Peyer's patch (tissue), 4 donors: ENCODE measurements at regions not wholly inside any gene's neighbourhood (a gene's known extent, or its start where the extent isn't known, plus 50 kb on each side); places are given as distances from the start of the nearest gene placed in this dataset.

Experiments used
- DNase-seq, 3 donors: peaks; one replicate each; pipeline ENCODE4 v3.0.0-alpha.2; 2017 to 2019
- H3K27ac ChIP-seq, 4 donors: fragments of 200-600 bp; sonication (generic); one replicate each; pipeline ENCODE4 v1.5.1; 2016 to 2019
- H3K27me3 ChIP-seq, 2 donors: fragments of 200-600 bp; sonication (generic); one replicate each; pipeline ENCODE4 v1.5.1; 2019
- H3K36me3 ChIP-seq, 3 donors: fragments of 200-600 bp; sonication (generic); one replicate each; pipeline ENCODE4 v1.5.1; 2016 to 2019
- H3K4me1 ChIP-seq, 4 donors: fragments of 200-600 bp; sonication (generic); one replicate each; pipeline ENCODE4 v1.5.1; 2016 to 2019
- H3K4me3 ChIP-seq, 4 donors: fragments of 200-600 bp; sonication (generic); 1 replicate in 3 of 4; 2 replicates in 1 of 4; pipeline ENCODE4 v1.5.1; 2016 to 2019; ENCODE audit warnings: mild to moderate bottlenecking in 1 of 4
- H3K9me3 ChIP-seq, 4 donors: fragments of 200-600 bp; sonication (generic); one replicate each; pipeline ENCODE4 v1.5.1; 2016 to 2019; ENCODE audit warnings: mild to moderate bottlenecking in 1 of 4
- CTCF ChIP-seq, 6 experiments: fragments of 450-650 bp in 4 of 6; fragments of 200-600 bp in 2 of 6; sonication (generic) in 1 of 6; IDR thresholded peaks; one replicate each; pipeline ENCODE4 v1.5.1; 2017 to 2019; ENCODE audit warnings: antibody characterized with exemption in 6 of 6, mild to moderate bottlenecking in 3 of 6, moderate library complexity in 1 of 6
- POLR2A ChIP-seq, 2 donors: fragments of 450-650 bp; IDR thresholded peaks; one replicate each; pipeline ENCODE4 v1.5.1; 2017; ENCODE audit warnings: antibody characterized with exemption in 2 of 2, mild to moderate bottlenecking in 2 of 2, moderate library complexity in 2 of 2

- H3K4me1 ChIP-seq = no peaks in the 10 kb centered on the region
- no peak overlapping the region for H3K27ac ChIP-seq
- no peak for TF ChIP-seq CTCF (IDR thresholded peaks at IDR 0.05)
- TF ChIP-seq POLR2A (IDR thresholded peaks at IDR 0.05) = no peak
- no peaks in the 10 kb centered on the region for H3K9me3 ChIP-seq
- no peaks in the 10 kb centered on the region for H3K36me3 ChIP-seq
- no peaks in the 10 kb centered on the region for H3K27me3 ChIP-seq
- H3K4me3 ChIP-seq = no peak overlapping the region
- no peak for DNase-seq
Measured at GRCh38 chr11:36870361-36870760, 272.3 kb upstream of the RAG2 start.

GRCh38 chr11:36868380-36868779 is 270.3 kb upstream of the RAG2 start:
- Histone ChIP-seq H3K4me1 (no peaks in the 10 kb centered on the region), H3K27ac (no peak overlapping the region), H3K9me3 (no peaks in the 10 kb centered on the region), H3K36me3 (no peaks in the 10 kb centered on the region), H3K4me3 (no peak overlapping the region), H3K27me3 (no peaks in the 10 kb centered on the region)
- TF ChIP-seq POLR2A (IDR thresholded peaks at IDR 0.05) (no peak), CTCF (IDR thresholded peaks at IDR 0.05) (no peak)
- no peak for DNase-seq

- TF ChIP-seq POLR2A (IDR thresholded peaks at IDR 0.05) = no peak
- TF ChIP-seq CTCF (IDR thresholded peaks at IDR 0.05) = no peak
- Histone ChIP-seq H3K36me3 (no peaks in the 10 kb centered on the region), H3K4me3 (no peak overlapping the region), H3K27me3 (no peaks in the 10 kb centered on the region), H3K27ac (no peak overlapping the region), H3K4me1 (no peaks in the 10 kb centered on the region), H3K9me3 (no peaks in the 10 kb centered on the region)
- DNase-seq = no peak
Measured at GRCh38 chr11:36865846-36866245, 267.8 kb upstream of the RAG2 start.

GRCh38 chr11:36854875-36855274 is 256.8 kb upstream of the RAG2 start:
- Histone ChIP-seq H3K36me3 (no peaks in the 10 kb centered on the region), H3K27ac (no peak overlapping the region), H3K9me3 (no peaks in the 10 kb centered on the region), H3K4me1 (no peaks in the 10 kb centered on the region), H3K4me3 (no peak overlapping the region), H3K27me3 (no peaks in the 10 kb centered on the region)
- no peak for DNase-seq
- TF ChIP-seq CTCF (IDR thresholded peaks at IDR 0.05) (no peak), POLR2A (IDR thresholded peaks at IDR 0.05) (no peak)

GRCh38 chr11:36848660-36849059 is 250.6 kb upstream of the RAG2 start:
- H3K4me3 ChIP-seq = no peak overlapping the region
- H3K36me3 ChIP-seq = no peaks in the 10 kb centered on the region
- no peak overlapping the region for H3K27ac ChIP-seq
- TF ChIP-seq CTCF (IDR thresholded peaks at IDR 0.05) (no peak), POLR2A (IDR thresholded peaks at IDR 0.05) (no peak)
- H3K27me3 ChIP-seq = no peaks in the 10 kb centered on the region
- H3K9me3 ChIP-seq = no peaks in the 10 kb centered on the region
- no peaks in the 10 kb centered on the region for H3K4me1 ChIP-seq
- no peak for DNase-seq

GRCh38 chr11:36840378-36840777 is 242.3 kb upstream of the RAG2 start:
- Histone ChIP-seq H3K4me3 (no peak overlapping the region), H3K36me3 (no peaks in the 10 kb centered on the region), H3K27ac (no peak overlapping the region), H3K4me1 (no peaks in the 10 kb centered on the region), H3K9me3 (no peaks in the 10 kb centered on the region), H3K27me3 (no peaks in the 10 kb centered on the region)
- TF ChIP-seq POLR2A (IDR thresholded peaks at IDR 0.05) (no peak), CTCF (IDR thresholded peaks at IDR 0.05) (no peak)
- DNase-seq = no peak
